HepG2 (cell line): ENCODE measurements at regions not wholly inside any gene's neighbourhood (a gene's known extent, or its start where the extent isn't known, plus 50 kb on each side); places are given as distances from the start of the nearest gene placed in this dataset.
A peak's percentile ranks its signal among the peaks of the same experiment; 100 is the strongest.

Source experiments
- ATAC-seq: fragments of 200-7000 bp; cut with Tn5 transposase; 3 replicates; pipeline ENCODE4 v1.9.1; 2020; ENCODE audit warnings: mild to moderate bottlenecking, moderate library complexity
- BruUV-seq: library from RNA; stranded (reverse); fragments of 400-500 nt; replicated peaks from 2 replicates; lab custom pipeline; 2021; lab: Mats Ljungman, UMichigan
- CTCF ChIA-PET: fragments of 300-600 bp; formaldehyde crosslinking; extraction: SDS; loops from one replicate; lab custom pipeline; 2021; ENCODE audit warnings: low total read pairs, inconsistent platforms, low intra/inter-chr PET ratio; lab: Yijun Ruan, JAX
- POLR2A ChIA-PET: fragments of 350-600 bp; sonication (Branson Sonifier 250); formaldehyde crosslinking; loops from one replicate; lab custom pipeline; 2020; ENCODE audit warnings: antibody characterized with exemption, inconsistent platforms; lab: Yijun Ruan, JAX
- DNase-seq: peaks from one replicate; pipeline ENCODE4 v3.0.0-alpha.2; 2015; ENCODE audit warnings: low spot score
- FAIRE-seq: peaks from 3 replicates; lab custom pipeline; 2011; peaks lifted over from hg19 to GRCh38; lab: Jason Lieb, UNC
- H2AFZ ChIP-seq: one replicate; pipeline ENCODE4 v1.6.1; 2011; ENCODE audit warnings: low read length, inconsistent platforms
- H3K27ac ChIP-seq: fragments of 300-600 bp; 3 replicates; pipeline ENCODE4 v1.8.0; 2011; ENCODE audit warnings: mixed run types, mild to moderate bottlenecking, mixed read lengths, low read length, inconsistent platforms; ENCODE audit not compliant: insufficient read depth; ENCODE audit errors: extremely low read length
- H3K27me3 ChIP-seq, 2 experiments: fragments of 200-600 bp in 1 of 2; 2 replicates in 1 of 2; 3 replicates in 1 of 2; pipeline versions ENCODE4 v1.6.0 to v1.8.0; 2011; ENCODE audit warnings: low read length in 2 of 2, mild to moderate bottlenecking in 2 of 2, moderate library complexity in 2 of 2, inconsistent platforms in 1 of 2; ENCODE audit not compliant: insufficient read depth in 2 of 2, control insufficient read depth in 1 of 2
- H3K36me3 ChIP-seq, 2 experiments: fragments of 200-600 bp in 1 of 2; replicated peaks in 1 of 2; 2 replicates in 1 of 2; 3 replicates in 1 of 2; pipeline versions ENCODE4 v1.5.1 to v1.8.0; 2011; ENCODE audit warnings: low read length in 2 of 2, inconsistent platforms in 1 of 2; ENCODE audit not compliant: insufficient read depth in 2 of 2, control insufficient read depth in 1 of 2
- H3K4me1 ChIP-seq: 2 replicates; pipeline ENCODE4 v1.5.1; 2012; ENCODE audit warnings: low read length, inconsistent platforms; ENCODE audit not compliant: insufficient read depth
- H3K4me2 ChIP-seq: 2 replicates; pipeline ENCODE4 v1.6.0; 2011; ENCODE audit warnings: low read depth, low read length, inconsistent platforms
- H3K4me3 ChIP-seq, 3 experiments: fragments of 200-600 bp in 1 of 3; sonication (generic), shearing (Covaris generic) in 1 of 3; replicated peaks in 1 of 3; 2 replicates each; pipeline ENCODE4 v1.5.1; 2011 to 2016; ENCODE audit warnings: low read length in 3 of 3, inconsistent platforms in 2 of 3, low read depth in 2 of 3, mild to moderate bottlenecking in 2 of 3, control low read depth in 1 of 3, mixed read lengths in 1 of 3; ENCODE audit not compliant: insufficient read depth in 1 of 3
- H3K79me2 ChIP-seq: one replicate; pipeline ENCODE4 v1.6.1; 2011; ENCODE audit warnings: low read length, inconsistent platforms; ENCODE audit not compliant: insufficient read depth
- H3K9ac ChIP-seq: 2 replicates; pipeline ENCODE4 v1.6.0; 2011; ENCODE audit warnings: mild to moderate bottlenecking, low read depth, low read length, inconsistent platforms; ENCODE audit not compliant: insufficient read depth
- H3K9me3 ChIP-seq: 2 replicates; pipeline ENCODE4 v1.5.1; 2012; ENCODE audit warnings: mild to moderate bottlenecking, low read length
- H4K20me1 ChIP-seq: 2 replicates; pipeline ENCODE4 v1.6.0; 2011; ENCODE audit warnings: inconsistent platforms, mild to moderate bottlenecking, low read length, moderate library complexity; ENCODE audit not compliant: insufficient read depth
- MAFF ChIP-seq: IDR thresholded peaks from 2 replicates; pipeline ENCODE4 v1.6.1; 2011; ENCODE audit warnings: low read depth, low read length, improper control_type of control experiment
- MAFK ChIP-seq, 2 experiments: IDR thresholded peaks in 1 of 2; conservative IDR thresholded peaks in 1 of 2; 2 replicates each; pipeline ENCODE4 v1.6.1; 2011; ENCODE audit warnings: improper control_type of control experiment in 2 of 2, low read length in 2 of 2
- MEIS1 ChIP-seq: sonication (generic); formaldehyde crosslinking; IDR thresholded peaks from 2 replicates; pipeline ENCODE4 v1.9.0; 2021; ENCODE audit warnings: mild to moderate bottlenecking, missing genetic modification reagents, moderate library complexity, borderline replicate concordance
- NCOA2 ChIP-seq: sonication (generic); formaldehyde crosslinking; IDR thresholded peaks from 2 replicates; pipeline ENCODE4 v1.8.0; 2022; ENCODE audit warnings: inconsistent platforms
- POGZ ChIP-seq: sonication (generic); formaldehyde crosslinking; IDR thresholded peaks from 2 replicates; pipeline ENCODE4 v1.4.0; 2020; ENCODE audit warnings: mild to moderate bottlenecking, missing genetic modification reagents
- ZNF326 ChIP-seq: sonication (generic); formaldehyde crosslinking; IDR thresholded peaks from 2 replicates; pipeline ENCODE4 v1.4.0; 2020; ENCODE audit warnings: missing genetic modification reagents, borderline replicate concordance
- ZNF780A ChIP-seq: sonication (generic); formaldehyde crosslinking; IDR thresholded peaks from 2 replicates; pipeline ENCODE4 v1.8.0; 2022; ENCODE audit warnings: mild to moderate bottlenecking, missing genetic modification reagents, moderate library complexity
- WGBS: methylation state at CpG from one replicate; pipeline ENCODE4 v1.1.6; 2017; ENCODE audit warnings: low lambda C conversion rate; 5-methylcytosine and 5-hydroxymethylcytosine counted together
- in situ Hi-C: cut with HindIII; loops from 2 replicates; pipeline ENCODE4 v1.10.0; 2017; ENCODE audit warnings: low pct_unique_long_range_greater_than_20kb; ENCODE audit not compliant: extremely low pct_ligation_motif_present
- intact Hi-C: fragments of 100-400 bp; cut with micrococcal nuclease; formaldehyde crosslinking; loops from one replicate; pipeline ENCODE4 v1.10.0; 2022; ENCODE audit not compliant: unreplicated experiment
- TF ChIP-seq, protein P1 (sequence below): IDR thresholded peaks from 2 replicates; pipeline ENCODE4 v1.6.1; 2016; ENCODE audit warnings: missing compliant biosample characterization, missing genetic modification reagents, borderline replicate concordance
- TF ChIP-seq, protein P2 (sequence below): sonication (generic); formaldehyde crosslinking; IDR thresholded peaks from 2 replicates; pipeline ENCODE4 v1.4.0; 2020; ENCODE audit warnings: mild to moderate bottlenecking, missing genetic modification reagents, borderline replicate concordance
- TF ChIP-seq, protein P3 (sequence below): sonication (generic); formaldehyde crosslinking; IDR thresholded peaks from 2 replicates; pipeline ENCODE4 v1.9.0; 2021; ENCODE audit warnings: missing genetic modification reagents, borderline replicate concordance

DNA sequence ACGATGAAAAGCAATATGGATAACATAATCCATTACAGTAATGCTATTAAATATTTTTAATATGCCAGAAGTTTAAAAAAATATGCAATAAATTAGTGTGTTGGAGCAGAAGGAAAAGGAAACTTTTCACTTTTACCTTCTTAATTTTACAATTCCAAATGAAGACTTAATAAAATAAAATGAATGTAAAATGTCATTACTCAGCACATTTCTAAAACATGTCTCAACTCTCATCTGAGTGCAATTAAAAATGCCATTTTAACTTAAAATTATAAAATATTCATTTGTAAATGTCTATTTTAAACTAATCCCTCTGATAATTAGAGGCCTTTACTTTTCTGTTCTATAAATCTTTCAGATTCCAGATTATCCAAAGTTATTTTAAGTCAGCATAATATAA lies 733.4 kb downstream of the DNAH5 start:
- in situ Hi-C loops (no loop called here), intact Hi-C loops (no loop called here)
- H3K4me1 ChIP-seq: no peaks in the 10 kb centered on the region
- WGBS: 52% methylated on average over 1 of the region's 1 CpG
- CTCF ChIA-PET: no interaction called here
- no peaks in the 10 kb centered on the region for H3K36me3 ChIP-seq
- DNase-seq (no peak), FAIRE-seq (no peak), ATAC-seq (no peak)
- no peaks in the 10 kb centered on the region for H3K79me2 ChIP-seq
- no peak overlapping the region for H3K27ac ChIP-seq
- H3K4me3 ChIP-seq: no peak overlapping the region
- no peak overlapping the region for H3K4me2 ChIP-seq
- H4K20me1 ChIP-seq: no peaks in the 10 kb centered on the region
- TF ChIP-seq MAFK (conservative IDR thresholded peaks at IDR 0.05 in 1 of 2, IDR thresholded peaks at IDR 0.05 in 1 of 2; ENCODE audit: low read length in 2 of 2) (peak; percentile 84 to 94), ZNF780A (CRISPR knock-in tag) (no peak), MAFF (peak; percentile 88), MEIS1 (CRISPR knock-in tag) (no peak), ZNF326 (CRISPR knock-in tag) (no peak), NCOA2 (CRISPR knock-in tag) (no peak), POGZ (CRISPR knock-in tag) (no peak)
- TF ChIP-seq, protein P1, sequence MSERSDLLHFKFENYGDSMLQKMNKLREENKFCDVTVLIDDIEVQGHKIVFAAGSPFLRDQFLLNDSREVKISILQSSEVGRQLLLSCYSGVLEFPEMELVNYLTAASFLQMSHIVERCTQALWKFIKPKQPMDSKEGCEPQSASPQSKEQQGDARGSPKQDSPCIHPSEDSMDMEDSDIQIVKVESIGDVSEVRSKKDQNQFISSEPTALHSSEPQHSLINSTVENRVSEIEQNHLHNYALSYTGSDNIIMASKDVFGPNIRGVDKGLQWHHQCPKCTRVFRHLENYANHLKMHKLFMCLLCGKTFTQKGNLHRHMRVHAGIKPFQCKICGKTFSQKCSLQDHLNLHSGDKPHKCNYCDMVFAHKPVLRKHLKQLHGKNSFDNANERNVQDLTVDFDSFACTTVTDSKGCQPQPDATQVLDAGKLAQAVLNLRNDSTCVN (CRISPR knock-in tag): no peak
- TF ChIP-seq, protein P2, sequence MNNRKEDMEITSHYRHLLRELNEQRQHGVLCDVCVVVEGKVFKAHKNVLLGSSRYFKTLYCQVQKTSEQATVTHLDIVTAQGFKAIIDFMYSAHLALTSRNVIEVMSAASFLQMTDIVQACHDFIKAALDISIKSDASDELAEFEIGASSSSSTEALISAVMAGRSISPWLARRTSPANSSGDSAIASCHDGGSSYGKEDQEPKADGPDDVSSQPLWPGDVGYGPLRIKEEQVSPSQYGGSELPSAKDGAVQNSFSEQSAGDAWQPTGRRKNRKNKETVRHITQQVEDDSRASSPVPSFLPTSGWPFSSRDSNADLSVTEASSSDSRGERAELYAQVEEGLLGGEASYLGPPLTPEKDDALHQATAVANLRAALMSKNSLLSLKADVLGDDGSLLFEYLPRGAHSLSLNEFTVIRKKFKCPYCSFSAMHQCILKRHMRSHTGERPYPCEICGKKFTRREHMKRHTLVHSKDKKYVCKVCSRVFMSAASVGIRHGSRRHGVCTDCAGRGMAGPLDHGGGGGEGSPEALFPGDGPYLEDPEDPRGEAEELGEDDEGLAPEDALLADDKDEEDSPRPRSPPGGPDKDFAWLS (CRISPR knock-in tag): no peak
- TF ChIP-seq, protein P3, sequence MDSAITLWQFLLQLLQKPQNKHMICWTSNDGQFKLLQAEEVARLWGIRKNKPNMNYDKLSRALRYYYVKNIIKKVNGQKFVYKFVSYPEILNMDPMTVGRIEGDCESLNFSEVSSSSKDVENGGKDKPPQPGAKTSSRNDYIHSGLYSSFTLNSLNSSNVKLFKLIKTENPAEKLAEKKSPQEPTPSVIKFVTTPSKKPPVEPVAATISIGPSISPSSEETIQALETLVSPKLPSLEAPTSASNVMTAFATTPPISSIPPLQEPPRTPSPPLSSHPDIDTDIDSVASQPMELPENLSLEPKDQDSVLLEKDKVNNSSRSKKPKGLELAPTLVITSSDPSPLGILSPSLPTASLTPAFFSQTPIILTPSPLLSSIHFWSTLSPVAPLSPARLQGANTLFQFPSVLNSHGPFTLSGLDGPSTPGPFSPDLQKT (CRISPR knock-in tag): no peak
- TF ChIP-seq, all 625 proteins: peak for 2
- POLR2A ChIA-PET: no interaction called here
- H2AFZ ChIP-seq: no peak overlapping the region
- H3K27me3 ChIP-seq: no peaks in the 10 kb centered on the region; a peak in 1 of 5 replicates
- peaks cover 65% of the 10 kb centered on the region for H3K9me3 ChIP-seq
- BruUV-seq: no TSS peak
- H3K9ac ChIP-seq: no peak overlapping the region
